ENCODE measurements at regions not wholly inside any gene's neighbourhood (a gene's known extent, or its start where the extent isn't known, plus 50 kb on each side); places are given as distances from the start of the nearest gene placed in this dataset.

DNA sequence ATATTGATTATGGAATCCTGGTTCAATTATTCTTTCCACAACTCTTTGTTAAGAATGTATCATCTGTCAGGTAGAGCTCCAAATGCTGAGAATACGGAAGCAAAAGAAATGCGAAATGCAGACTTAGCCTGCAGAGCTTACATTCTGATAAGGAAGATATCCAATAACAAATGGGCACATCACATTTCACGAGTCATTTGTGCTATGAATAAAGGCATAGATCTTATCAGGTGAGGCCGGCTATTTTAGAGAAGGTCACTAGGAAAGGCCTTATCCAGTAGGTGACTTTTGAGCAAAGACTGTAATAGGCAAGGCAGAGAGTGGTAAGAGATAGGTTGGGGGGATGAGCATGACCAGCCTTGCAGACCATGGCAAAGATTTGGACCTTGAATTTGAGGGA is 174.3 kb upstream of the SERPINE2 start:
- Mint-ChIP-seq H3K27me3 (ENCODE audit: low read depth) (no peaks in the 10 kb centered on the region), H3K36me3 (no peaks in the 10 kb centered on the region), H3K4me1 (peaks cover 32% of the 10 kb centered on the region), H3K27ac (no peak overlapping the region), H3K9me3 (peaks cover 3% of the 10 kb centered on the region), H3K4me3 (no peak overlapping the region)
- TF ChIP-seq, protein P1, sequence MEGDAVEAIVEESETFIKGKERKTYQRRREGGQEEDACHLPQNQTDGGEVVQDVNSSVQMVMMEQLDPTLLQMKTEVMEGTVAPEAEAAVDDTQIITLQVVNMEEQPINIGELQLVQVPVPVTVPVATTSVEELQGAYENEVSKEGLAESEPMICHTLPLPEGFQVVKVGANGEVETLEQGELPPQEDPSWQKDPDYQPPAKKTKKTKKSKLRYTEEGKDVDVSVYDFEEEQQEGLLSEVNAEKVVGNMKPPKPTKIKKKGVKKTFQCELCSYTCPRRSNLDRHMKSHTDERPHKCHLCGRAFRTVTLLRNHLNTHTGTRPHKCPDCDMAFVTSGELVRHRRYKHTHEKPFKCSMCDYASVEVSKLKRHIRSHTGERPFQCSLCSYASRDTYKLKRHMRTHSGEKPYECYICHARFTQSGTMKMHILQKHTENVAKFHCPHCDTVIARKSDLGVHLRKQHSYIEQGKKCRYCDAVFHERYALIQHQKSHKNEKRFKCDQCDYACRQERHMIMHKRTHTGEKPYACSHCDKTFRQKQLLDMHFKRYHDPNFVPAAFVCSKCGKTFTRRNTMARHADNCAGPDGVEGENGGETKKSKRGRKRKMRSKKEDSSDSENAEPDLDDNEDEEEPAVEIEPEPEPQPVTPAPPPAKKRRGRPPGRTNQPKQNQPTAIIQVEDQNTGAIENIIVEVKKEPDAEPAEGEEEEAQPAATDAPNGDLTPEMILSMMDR (IDR thresholded peaks at IDR 0.05; ENCODE audit: unreplicated experiment), result no peak
- no peak for DNase-seq (ENCODE audit: low spot score in 2 of 2, unreplicated experiment in 2 of 2)

DNA sequence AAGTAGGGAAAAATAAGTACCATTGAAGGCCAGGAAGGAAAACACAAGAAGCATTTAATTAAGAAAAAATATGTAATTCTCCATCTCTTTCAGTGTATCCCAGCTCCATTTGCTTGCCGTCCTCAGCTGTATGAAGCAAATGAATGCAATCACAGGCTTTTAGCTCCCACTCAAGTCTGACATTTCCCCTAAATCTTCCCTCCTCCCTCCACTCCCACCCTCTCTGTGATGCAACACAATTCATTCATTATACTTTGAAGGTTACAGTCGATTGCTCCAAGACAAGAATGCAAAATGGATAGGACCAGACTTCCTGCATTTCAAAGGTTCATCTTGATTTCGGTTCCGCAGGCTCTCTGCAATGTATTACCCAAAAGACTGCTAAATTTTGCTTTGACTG is 172.7 kb upstream of the SERPINE2 start:
- H3K27ac Mint-ChIP-seq, result peak overlapping the region; percentile 60

DNA sequence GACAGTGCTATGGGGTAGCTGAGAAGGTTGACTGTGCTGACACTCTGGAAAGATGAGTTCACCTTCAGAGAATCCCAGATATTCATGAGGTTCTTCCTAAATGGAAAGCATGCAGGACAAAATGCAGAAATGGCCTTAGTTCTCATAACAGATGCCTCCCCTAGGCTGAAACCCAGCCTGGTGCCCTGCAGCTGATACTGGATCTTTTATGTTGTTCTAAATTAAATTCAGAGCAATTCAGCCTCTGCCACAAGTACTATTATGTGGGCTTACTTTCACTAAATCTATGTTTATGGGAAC is 172.0 kb upstream of the SERPINE2 start:
- peaks cover 32% of the 10 kb centered on the region for H3K4me1 Mint-ChIP-seq
- no peak overlapping the region for H3K27ac Mint-ChIP-seq
- TF ChIP-seq, protein P1 (IDR thresholded peaks at IDR 0.05; ENCODE audit: unreplicated experiment), result no peak
- no peak for DNase-seq (ENCODE audit: low spot score in 2 of 2, unreplicated experiment in 2 of 2)
- no peaks in the 10 kb centered on the region for H3K9me3 Mint-ChIP-seq
- H3K4me3 Mint-ChIP-seq, result no peak overlapping the region
- no peaks in the 10 kb centered on the region for H3K36me3 Mint-ChIP-seq
- peaks cover 6% of the 10 kb centered on the region for H3K27me3 Mint-ChIP-seq (ENCODE audit: low read depth)

More for the DNA sequence above, 172.7 kb upstream of the SERPINE2 start:
- Mint-ChIP-seq H3K9me3 (no peaks in the 10 kb centered on the region), H3K4me3 (no peak overlapping the region), H3K4me1 (peaks cover 32% of the 10 kb centered on the region), H3K36me3 (no peaks in the 10 kb centered on the region), H3K27me3 (ENCODE audit: low read depth) (peaks cover 3% of the 10 kb centered on the region)
- TF ChIP-seq, protein P1 (IDR thresholded peaks at IDR 0.05; ENCODE audit: unreplicated experiment), result no peak
- DNase-seq (ENCODE audit: low spot score in 2 of 2, unreplicated experiment in 2 of 2), result no peak

DNA sequence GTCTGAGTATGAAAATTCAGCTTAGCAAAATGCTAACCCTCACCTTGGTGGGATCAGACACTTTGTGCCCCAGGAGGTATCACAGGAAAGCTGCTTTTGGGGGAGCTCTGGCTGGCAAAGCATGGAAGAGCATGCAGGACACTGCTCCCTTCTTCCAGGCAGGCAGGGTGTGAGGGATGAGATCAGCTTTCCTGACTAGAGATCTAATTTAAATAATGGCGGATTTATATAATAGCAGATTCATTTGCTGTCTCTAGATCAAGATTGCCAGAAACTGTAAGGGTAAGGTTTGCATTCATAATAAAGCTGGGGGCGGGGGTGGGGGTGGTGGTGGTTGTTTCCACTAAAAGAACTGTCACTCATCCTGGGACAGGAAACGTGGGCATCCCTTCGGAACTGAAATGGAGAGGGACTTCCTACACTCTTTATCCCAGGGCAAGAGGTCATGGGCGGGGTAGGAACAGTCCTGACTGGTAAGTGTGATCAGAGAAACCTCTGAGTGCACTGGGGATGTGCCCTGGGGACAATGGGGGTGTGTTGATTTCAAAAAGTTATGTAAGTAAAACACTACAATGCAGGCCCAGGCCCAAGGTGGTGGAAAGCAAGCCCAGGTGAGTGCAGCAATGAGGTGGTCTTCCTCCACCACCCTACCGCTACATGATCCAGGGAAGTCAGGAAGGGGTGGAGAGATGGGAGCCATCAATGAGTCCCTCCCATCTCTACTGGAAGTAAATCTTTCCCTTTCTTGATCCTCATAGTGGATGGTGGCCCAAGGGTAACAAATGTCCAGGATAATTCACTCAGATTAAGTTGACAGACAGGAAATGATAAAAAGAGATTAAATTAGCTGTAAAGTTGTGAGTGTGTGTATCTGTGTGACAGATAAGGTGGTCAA is 171.4 kb upstream of the SERPINE2 start:
- TF ChIP-seq, protein P1 (IDR thresholded peaks at IDR 0.05; ENCODE audit: unreplicated experiment), result no peak
- Mint-ChIP-seq H3K27me3 (ENCODE audit: low read depth) (peaks cover 6% of the 10 kb centered on the region), H3K4me1 (peaks cover 32% of the 10 kb centered on the region), H3K9me3 (peaks cover 4% of the 10 kb centered on the region), H3K4me3 (no peak overlapping the region), H3K36me3 (no peaks in the 10 kb centered on the region), H3K27ac (peak overlapping the region; percentile 28)
- no peak for DNase-seq (ENCODE audit: low spot score in 2 of 2, unreplicated experiment in 2 of 2)

DNA sequence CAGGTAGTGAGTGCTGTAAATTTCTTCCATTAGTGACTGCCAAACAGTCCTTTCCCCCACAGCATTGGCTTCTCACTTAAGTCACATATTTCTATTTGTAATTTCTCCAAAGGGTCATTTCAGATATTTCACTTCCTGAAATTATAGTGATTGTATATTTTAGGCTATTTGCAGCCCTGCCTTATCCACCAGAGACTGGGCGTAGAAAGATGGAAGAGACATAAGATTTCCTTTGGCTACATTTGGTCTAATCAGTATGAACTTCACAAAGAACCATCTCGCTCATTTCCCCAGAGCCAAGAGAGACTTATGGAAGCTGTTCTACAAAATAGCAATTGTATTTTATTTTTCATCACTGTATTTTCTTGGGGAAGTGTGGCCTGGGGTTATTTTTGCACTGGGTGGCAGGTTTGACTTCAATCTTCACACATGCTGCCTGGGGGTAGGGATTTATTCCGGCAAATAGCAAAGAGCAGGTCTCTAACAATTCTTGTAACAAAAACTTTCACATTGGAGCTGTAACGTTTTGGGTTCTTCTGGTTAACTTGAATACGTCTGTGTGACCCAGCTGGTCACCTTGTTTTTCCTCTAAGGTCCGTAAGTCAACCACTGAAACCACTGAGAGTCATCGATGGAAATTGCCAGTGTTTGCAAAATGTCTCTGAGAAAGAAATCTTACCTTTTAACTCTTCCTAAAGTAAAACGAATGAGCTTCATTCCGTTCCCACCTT is 170.6 kb upstream of the SERPINE2 start:
- TF ChIP-seq, protein P1 (IDR thresholded peaks at IDR 0.05; ENCODE audit: unreplicated experiment), result no peak
- Mint-ChIP-seq H3K27ac (peak overlapping the region; percentile 28), H3K27me3 (ENCODE audit: low read depth) (peaks cover 6% of the 10 kb centered on the region), H3K4me3 (no peak overlapping the region), H3K36me3 (no peaks in the 10 kb centered on the region), H3K9me3 (peaks cover 4% of the 10 kb centered on the region), H3K4me1 (peaks cover 32% of the 10 kb centered on the region)
- no peak for DNase-seq (ENCODE audit: low spot score in 2 of 2, unreplicated experiment in 2 of 2)
